ENCODE measurements at regions not wholly inside any gene's neighbourhood (a gene's known extent, or its start where the extent isn't known, plus 50 kb on each side); places are given as distances from the start of the nearest gene placed in this dataset.
"Not testable (repeated sequence)": the region's sequence is repeated elsewhere in the genome, so short reads cannot be mapped to it uniquely, and the experiment has no call there.

DNA sequence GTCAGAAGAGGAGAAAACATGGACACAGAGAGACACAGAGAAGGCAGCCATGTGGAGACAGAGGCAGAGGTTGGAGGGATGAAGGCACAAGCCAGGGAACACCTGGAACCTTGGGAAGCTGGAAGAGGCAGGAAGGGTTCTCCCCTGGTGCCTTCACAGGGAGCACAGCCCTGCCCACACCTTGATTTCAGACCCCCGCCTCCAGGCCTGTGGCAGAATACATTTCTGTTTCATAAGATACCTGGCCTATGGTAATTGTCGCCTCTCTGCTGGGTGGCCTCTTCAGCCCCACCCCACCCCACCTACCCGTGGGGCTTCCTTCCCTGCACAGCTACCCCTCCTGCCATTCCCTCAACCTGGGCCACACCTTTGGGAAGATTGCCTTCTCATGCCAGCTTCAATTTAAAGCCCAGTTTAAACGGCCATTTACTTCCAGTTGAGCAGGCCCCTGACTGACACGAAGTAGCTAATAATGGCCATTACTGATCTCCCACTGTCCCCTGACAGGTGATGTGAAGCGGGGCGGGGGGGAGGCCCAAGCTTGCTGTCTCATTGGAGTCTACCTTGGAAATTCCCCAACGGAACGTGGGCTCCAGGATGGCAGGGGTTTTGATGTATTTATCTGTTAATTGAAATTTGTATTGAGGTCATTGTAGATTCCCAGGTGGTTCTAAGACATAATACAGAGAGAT is 291.7 kb upstream of the FOXF1 start:
- FAIRE-seq: no peak

DNA sequence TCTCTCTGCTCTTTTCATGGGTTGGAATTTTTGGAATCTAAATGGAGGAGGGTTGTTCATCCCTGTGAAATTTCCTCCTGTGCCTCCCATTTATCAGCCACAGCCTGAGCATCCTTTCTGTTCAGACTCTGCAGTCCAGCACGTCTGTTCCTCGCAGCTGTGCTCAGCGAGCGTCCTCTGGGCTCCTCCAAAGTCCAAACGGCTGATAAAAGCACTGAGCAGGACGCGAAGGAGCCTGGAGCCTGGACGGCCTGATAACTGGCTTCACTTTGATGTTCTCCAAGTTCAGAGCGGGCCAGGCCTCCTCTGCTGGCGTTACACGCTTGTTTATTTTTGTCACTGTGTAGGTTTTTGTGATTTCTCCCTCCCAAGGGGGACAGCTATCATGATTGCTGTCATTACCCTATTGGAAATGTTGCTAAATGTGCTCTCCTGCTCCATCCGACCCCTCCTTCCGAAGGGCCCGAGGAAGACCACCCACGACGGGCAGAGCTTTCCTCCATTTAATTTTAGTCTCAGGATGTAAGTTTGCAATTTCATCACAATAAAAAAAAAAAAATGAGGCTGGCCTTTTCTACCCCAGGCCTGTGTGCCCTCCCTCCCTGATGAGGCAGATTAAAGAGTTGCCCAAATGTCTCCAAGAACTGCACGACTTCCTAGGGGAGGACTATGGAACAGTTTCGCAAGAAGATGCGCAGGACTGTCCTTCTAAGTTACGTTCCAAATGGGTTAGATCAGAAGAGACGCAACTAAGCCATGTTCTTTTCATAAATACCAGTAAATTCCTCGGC is 290.5 kb upstream of the FOXF1 start:
- FAIRE-seq: no peak

DNA sequence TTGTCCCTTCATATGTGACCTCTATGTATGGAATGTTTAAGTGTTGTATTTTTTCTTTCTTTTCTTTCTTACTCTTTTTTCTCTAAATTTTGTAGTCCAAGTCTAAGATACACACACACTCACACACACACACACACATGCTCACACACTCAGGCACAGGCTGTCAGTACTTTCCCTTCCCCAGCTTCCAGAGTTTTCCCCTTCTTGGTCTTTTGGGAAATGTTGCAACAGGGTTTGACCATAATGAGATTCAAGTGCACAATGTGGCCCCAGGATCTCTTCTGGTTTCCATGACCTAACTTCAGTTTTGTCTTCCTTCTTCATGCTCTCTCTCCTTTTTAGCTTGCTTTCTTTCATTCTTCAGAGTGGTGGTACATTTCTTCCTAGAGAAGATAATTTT is 289.8 kb upstream of the FOXF1 start:
- no peak for FAIRE-seq

DNA sequence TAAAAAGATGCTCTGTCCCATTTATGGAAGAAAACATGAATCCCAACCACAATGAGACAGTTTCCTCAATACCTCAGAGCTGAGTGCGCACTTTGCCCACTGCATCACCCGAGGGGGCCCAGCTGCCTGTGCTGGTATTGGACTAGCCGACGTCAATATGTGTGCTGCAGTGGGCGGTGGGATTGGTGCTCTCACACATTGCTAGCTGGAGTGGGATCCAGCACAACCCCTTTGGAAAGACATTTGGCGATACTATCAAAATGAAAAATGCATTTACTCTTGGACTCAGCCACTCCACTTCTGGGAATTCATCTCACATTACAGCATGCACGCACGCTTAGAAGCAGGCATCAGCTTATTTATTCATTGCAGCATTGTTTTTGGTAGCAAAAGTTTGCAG is 289.2 kb upstream of the FOXF1 start:
- no peak for FAIRE-seq

DNA sequence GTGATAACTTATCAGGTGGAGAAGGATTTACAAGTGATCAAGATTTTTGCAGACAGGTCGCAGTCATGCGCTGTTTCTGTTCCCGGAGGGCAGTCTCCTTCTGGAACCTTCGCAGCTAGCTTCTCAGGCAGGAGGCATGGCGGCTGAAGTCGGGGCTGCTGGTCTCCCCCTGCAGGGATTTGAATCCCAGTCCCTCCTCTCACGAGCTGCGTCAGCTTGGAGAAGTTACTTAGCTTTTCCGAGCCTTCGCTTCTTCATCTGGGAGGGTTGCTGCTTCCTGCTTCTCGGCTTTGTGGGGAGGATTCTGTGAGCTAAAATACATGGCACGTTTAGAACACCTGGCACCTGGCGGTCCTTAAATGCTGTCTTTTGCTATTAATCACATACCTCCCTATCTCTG is 287.8 kb upstream of the FOXF1 start:
- FAIRE-seq: no peak

DNA sequence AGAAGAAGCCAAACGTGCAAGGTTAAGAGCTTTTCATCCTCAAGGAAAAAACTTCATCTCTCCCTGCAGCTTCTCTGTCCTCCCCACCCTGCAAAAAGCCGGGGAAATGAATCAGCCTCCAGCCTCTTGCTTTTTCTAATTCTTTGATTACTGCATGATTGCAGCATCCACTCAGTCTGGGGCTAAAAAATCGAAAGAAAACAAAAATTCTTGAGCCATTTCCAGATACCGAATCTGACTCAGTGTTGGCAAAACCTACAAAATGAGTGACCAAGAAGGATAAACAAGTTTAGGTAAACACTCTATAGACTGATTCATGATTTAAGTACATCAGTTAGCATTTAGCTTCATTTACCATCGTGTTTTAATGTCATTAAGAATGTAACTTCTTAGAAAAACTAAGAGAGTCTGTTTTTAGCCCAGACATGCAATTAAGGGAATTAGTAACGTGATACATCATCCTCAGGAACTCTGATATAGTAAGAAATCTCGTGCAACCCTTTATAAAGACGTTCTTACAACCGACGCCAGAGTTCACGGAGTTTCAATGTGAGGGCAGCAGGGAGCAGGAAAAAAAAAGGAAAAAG is 287.3 kb upstream of the FOXF1 start:
- no peak for FAIRE-seq

DNA sequence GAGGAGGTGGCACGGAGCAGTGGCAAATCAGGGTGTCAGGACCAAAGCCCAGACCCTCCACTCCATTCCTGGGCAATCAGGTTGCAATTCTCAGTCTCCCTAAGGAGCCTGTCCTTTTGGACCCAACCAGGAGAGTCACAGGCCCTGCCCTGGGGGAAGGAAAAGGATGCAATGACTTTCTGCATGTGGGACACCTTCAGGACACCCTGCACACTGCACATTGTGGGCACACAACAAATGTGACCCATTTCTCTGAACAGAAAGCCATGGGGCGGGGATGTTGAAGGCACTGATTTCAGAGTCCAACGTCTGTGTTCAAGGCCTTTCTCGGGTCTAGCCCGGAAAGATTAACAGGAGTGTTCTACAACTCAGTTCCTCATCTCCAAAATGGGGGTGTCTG is 286.2 kb upstream of the FOXF1 start:
- FAIRE-seq: no peak

DNA sequence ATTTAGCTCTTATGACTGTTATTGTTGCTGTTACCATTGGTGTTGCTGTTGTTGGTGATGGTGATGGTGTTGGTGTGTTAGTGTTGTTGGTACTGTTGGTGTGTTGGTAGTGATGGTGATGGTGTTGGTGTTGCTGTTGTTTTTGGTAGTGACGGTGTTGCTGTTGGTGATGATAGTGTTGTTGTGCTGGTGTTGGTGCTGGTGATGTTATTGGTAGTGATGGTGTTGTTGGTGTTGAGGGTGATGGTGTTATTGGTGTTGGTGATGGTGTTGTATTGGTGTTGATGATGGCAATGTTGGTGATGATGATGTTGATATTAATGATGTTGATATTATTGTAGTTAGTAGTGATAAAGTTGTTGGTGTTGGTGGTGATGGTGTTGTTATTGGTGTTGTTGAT is 285.7 kb upstream of the FOXF1 start:
- FAIRE-seq: no peak

DNA sequence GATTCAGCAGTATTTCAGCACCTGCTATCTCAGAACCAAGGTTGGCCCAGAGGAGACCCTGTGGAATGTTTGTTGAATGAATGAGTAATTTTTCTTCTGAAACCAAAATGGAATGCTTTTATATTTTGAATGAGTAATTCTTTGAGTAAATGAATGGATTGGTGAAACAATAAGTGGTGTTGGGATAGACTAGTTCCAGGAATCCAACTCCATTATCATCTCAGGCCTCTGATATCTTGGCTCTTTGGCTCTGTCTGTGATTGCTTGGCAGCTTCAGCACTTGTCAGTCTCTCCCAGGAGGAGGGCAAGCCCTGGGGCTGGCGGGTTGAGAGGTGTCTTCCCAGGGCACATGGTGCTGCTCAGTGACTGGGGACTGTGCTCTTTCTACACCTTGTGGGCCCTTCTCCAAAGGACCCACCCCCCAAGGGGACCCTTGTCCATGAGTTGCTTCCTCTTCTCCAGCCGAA is 284.4 kb upstream of the FOXF1 start:
- no peak for FAIRE-seq

DNA sequence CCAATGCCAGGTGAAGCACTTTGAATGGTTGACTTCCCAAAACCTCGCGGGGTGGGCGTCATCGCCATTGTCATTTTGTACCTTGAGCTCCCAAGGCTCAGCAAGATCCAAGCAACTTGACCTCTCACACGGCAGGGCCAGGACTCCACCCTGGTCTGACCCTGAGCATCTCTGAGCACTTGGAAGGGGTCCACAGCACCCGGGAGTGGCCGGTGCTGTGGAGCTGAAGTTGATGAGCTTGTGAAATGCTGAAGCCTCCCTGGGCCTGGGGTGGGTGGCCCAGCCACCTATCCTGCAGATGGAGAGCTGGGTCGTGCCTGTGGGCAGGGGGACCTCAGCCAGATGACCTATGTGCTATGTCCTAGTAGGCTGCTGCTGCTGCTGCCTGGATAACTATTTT is 283.3 kb upstream of the FOXF1 start:
- FAIRE-seq: no peak

DNA sequence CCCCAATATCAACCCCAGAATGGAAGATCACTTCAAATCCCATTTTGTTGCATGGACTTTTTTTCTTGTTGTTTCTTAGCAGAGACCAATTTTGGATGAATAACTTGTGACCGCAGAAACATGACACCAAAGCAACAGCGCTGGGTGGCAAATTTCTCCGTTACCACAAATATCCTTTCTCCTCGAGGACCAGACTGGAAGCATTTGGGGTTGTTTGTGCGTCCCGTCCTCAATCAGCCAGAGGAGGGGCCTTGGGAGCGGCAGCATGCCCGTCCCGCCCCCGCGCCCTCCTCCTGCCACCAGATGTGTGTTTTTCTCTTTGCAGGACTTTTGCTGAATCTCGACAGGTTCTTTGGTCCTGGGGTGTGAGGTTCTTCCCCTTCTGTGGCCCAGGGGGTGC is 282.5 kb upstream of the FOXF1 start:
- no peak for FAIRE-seq

DNA sequence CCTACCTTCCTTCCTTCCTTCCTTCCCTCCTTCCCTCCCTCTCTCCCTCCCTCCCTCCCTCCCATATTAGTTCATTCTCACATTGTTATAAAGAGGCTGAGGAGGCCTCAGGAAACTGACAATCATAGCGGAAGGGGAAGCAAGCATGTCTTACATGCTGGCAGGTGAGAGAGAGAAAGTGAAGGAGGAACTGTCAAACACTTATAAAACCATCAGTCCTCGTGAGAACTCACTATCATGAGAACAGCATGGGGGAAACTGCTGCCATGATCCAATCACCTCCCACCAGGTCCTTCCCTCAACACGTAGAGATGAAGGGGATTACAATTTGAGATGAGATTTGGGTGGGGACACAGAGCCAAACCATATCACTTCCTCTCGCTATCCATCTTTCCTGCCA is 281.6 kb upstream of the FOXF1 start:
- no peak for FAIRE-seq

DNA sequence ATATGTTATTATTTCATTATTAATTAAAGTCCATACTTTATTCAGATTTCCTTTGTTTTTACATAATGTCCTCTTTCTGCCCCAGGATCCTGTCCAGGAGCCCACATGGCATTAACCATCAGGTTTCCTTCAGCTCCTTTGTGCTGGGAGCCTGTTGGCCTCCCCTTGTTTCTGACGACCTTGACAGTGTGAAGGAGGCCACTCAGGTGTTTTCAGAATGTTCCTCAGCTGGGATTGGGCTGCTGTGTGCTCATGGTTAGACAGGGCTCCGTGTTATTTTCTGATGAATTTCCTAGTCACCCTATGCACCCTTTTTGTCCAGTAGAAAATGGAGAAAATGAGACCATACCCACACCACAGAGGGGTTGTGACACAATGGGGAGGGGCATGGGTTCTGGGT is 281.0 kb upstream of the FOXF1 start:
- FAIRE-seq: no peak

DNA sequence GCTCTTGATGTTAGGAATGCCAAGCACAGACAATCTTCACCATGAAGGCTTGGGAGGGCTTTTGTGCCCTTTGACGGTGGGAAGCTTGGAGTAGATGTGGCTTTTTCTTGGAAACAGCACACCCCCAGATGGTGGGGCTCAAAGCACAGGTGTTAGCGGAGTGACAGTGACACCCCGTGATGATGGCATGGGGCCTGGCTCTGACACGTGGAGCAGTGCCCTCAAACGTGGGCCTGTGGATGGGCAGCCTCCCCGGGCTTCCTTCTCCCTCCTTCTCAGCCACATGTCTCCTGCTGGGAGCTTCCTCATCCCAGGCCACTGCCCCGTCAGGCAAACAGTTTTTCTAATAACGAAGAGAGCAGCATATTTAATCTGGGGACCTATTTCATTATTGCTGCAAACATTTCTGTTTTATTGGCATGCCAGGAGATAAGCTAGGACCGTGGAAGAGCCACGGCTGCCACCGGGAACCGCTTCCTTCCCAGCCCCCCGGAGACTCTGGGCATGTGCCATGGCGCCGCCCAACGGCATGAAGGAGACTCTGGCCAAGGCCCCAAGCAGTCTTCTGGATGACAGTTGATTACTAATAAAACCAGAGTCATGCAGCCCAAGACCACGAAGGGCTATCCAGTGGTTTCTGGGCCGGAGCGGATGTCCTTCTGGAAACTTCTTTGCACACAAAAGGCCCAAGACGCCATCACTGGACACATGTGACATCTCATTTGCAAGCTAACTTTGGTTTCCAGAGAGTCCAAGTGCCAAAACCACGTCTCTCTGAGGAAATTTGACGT is 280.3 kb upstream of the FOXF1 start:
- no peak for FAIRE-seq

DNA sequence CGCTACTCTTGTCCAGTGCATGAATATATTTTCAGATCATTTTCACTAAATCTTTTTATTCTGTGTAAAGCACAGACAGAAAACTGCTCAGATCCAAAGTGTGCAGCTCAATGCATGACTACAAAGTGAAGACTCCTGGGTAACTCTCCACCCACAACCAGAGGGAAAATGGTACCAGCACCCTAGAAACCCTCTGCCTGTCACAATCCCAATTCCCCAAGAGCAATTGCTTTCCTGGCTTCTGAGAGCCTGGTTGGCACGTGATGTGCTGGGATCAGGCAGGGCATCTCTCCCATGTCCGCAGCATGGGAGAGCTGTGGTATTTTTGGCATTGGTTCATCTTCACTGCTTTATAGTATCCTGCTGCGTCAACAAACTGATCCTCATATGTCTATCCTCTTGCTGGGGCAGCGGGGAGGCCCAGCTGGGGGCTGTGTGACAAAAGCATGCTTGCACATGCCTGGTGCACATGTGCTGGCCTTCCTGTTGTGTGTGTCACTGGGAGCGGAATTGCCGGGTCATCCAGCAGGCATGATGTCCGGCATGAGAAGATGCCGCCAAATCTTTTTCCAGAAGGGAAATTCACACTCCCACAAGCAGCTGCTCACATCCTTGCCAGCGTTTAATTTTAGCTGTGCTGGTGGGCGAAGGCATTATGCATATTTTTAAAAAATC is 278.9 kb upstream of the FOXF1 start:
- FAIRE-seq: no peak

DNA sequence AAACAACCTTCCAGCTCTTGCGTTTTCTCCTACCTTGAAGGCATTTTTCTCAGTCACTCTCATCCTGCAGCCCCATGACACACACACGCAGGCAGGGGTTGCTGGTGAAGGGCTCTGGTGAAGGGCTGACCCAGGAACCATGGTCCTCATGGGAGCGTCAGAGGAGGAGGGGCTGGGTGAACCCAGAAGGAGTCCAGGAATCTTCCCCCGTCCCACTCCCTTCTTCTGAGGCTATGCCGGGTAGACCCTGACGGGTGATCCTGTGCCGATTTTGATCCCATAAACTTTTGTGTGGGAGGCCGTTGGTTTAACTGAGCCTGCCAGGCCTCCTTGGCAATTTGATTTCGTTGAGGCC is 278.4 kb upstream of the FOXF1 start:
- FAIRE-seq: no peak

DNA sequence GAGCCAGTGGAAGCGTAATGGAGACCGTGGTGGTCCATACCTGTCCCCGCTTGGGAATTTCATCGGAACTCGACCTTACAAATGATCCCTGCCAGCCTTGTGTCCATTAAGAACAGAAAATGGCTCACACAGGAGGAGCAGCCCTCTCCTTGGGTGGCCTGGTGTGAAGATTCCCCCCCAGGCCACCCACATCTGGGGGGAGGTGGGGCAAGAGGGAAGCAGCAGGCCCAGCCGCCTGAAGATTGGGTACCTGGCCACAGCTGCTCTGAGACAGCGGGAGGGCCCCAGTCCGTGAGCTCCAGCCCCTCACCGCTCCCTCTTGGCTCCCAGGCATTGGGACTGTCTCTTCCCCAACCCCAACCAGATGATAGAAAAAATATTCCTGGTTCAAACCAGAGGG is 277.8 kb upstream of the FOXF1 start:
- FAIRE-seq: no peak

DNA sequence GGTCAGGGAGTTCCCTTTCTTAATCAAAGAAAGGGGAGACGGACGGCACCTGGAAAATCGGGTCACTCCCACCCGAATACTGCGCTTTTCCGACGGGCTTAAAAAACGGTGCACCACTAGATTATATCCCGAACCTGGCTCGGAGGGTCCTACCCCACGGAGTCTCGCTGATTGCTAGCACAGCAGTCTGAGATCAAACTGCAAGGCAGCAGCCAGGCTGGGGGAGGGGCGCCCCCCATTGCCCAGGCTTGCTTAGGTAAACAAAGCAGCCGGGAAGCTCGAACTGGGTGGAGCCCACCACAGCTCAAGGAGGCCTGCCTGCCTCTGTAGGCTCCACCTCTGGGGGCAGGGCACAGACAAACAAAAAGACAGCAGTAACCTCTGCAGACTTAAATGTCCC is 276.8 kb upstream of the FOXF1 start:
- not testable (repeated sequence) for FAIRE-seq

DNA sequence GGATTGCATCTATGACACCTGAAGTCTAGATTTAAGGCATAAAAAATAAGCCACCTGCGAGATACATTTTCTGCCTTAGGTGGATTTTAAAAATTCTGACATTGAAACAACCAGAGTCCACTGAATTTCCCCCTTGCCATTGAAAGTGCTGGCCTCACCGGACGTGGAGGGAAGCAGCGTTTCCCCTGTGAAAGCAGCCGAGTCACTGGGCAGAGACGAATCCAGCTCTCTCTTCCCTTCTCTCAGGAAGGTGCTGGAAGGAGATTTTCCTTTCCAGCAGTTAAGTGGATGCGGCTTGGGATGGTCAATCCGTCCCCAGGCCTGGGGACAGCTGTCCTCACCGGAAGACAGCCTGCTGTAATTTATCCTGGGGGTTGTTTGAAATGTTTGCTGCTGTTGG is 270.9 kb upstream of the FOXF1 start:
- FAIRE-seq: no peak

DNA sequence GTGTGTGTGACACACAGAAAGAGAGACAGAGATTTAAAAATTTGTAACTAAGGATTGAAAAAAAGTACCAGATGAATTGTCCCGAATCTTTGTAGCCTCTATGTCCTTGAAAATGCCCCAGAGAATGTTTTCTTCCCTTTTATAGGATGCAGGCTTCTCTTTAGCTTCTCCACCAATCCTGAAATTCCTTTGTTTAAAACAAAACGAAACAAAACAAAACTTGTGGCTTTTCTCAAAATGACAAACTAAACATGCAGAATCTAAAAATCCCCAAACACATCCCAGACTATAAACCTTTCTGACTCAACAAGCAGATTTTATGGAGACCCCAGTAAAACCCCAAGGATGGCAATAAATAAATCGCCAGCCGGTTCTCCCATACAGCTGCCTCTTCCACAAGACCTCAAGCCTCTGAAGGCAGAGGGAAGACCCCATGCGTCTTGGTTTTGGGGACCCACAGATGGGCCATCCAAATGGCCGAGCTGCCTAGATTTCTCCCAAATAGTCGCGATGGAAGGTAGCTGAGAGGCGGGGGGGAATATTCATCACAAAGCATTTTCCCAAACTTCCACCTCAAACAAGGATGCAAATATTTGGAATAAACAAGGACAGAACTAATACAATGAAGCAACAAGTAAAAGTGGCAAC is 269.5 kb upstream of the FOXF1 start:
- peak; percentile 70 for FAIRE-seq

DNA sequence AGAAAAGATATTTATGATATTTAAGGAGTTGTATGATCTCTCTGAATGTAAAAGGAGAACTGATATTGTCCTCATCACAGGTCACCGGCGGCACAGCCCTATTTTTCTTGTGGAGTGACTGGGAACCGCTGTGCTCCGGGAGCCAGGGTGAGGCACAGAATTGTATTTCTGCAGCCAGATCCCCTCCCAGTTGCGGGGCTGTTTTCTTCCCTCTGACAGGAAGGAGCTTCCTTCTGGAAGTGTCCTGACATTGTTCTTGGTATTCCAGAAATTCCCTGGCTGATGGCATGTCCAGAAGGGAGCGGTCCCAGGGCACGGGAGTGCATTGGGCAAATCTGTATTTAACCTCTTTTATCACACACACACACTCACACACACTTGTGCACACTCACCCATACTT is 268.6 kb upstream of the FOXF1 start:
- no peak for FAIRE-seq
